Small intestine (tissue), 7 donors: ENCODE measurements at regions not wholly inside any gene's neighbourhood (a gene's known extent, or its start where the extent isn't known, plus 50 kb on each side); places are given as distances from the start of the nearest gene placed in this dataset.
"Not testable (repeated sequence)": the region's sequence is repeated elsewhere in the genome, so short reads cannot be mapped to it uniquely, and the experiment has no call there.

Experiments
- DNase-seq, 2 donors: peaks; one replicate each; pipeline versions ENCODE4 v3.0.0 to v3.0.0-alpha.2; 2013
- FAIRE-seq: peaks from 2 replicates; lab custom pipeline; 2012; peaks lifted over from hg19 to GRCh38; lab: Jason Lieb, UNC
- H3K27ac ChIP-seq, 3 donors: one replicate each; pipeline ENCODE4 v1.5.1; 2013; ENCODE audit warnings: low read length in 2 of 3, mild to moderate bottlenecking in 2 of 3, control low read depth in 1 of 3, inconsistent platforms in 1 of 3, low read depth in 1 of 3, moderate library complexity in 1 of 3
- H3K27me3 ChIP-seq, 3 donors: one replicate each; pipeline ENCODE4 v1.6.1; 2013; ENCODE audit warnings: low read length in 3 of 3, inconsistent platforms in 1 of 3; ENCODE audit not compliant: control insufficient read depth in 3 of 3, insufficient read depth in 3 of 3
- H3K36me3 ChIP-seq, 3 donors: one replicate each; pipeline ENCODE4 v1.6.1; 2013; ENCODE audit warnings: low read length in 3 of 3, inconsistent platforms in 1 of 3, low read depth in 1 of 3, mild to moderate bottlenecking in 1 of 3, moderate library complexity in 1 of 3; ENCODE audit not compliant: control insufficient read depth in 3 of 3, insufficient read depth in 2 of 3
- H3K4me1 ChIP-seq, 3 donors: one replicate each; pipeline ENCODE4 v1.6.1; 2013; ENCODE audit warnings: low read length in 2 of 3, inconsistent platforms in 1 of 3, low read depth in 1 of 3, mild to moderate bottlenecking in 1 of 3, moderate library complexity in 1 of 3; ENCODE audit not compliant: control insufficient read depth in 3 of 3, insufficient read depth in 2 of 3
- H3K4me3 ChIP-seq, 3 donors: one replicate each; pipeline ENCODE4 v1.5.1; 2013; ENCODE audit warnings: low read length in 3 of 3, control low read depth in 1 of 3, inconsistent platforms in 1 of 3, low read depth in 1 of 3, mild to moderate bottlenecking in 1 of 3, moderate library complexity in 1 of 3
- H3K9me3 ChIP-seq, 2 donors: one replicate each; pipeline ENCODE4 v1.6.1; 2013; ENCODE audit warnings: low read depth in 1 of 2, low read length in 1 of 2; ENCODE audit not compliant: control insufficient read depth in 2 of 2, insufficient read depth in 1 of 2
- WGBS, 3 donors: extraction: QIAGEN DNeasy Blood & Tissue Kit; methylation state at CpG; one replicate each; pipeline ENCODE4 v1.1.7; 2013; 5-methylcytosine and 5-hydroxymethylcytosine counted together
- donor health status: healthy with polysubstance abuse.
- donor health status: control.
- donor health status: control.
- donor health status: Bipolar disorder and iron deficiency.
- donor health status: healthy.

GRCh38 chr3:96537165-96537564 lies 277.2 kb upstream of the EPHA6 start:
- FAIRE-seq = no peak
- Histone ChIP-seq H3K4me3 (no peak overlapping the region), H3K4me1 (no peaks in the 10 kb centered on the region), H3K27ac (no peak overlapping the region), H3K9me3 (peaks cover 0 to 3% of the 10 kb centered on the region in 2 donors), H3K36me3 (no peaks in the 10 kb centered on the region), H3K27me3 (no peaks in the 10 kb centered on the region)
- no peak for DNase-seq

DNA sequence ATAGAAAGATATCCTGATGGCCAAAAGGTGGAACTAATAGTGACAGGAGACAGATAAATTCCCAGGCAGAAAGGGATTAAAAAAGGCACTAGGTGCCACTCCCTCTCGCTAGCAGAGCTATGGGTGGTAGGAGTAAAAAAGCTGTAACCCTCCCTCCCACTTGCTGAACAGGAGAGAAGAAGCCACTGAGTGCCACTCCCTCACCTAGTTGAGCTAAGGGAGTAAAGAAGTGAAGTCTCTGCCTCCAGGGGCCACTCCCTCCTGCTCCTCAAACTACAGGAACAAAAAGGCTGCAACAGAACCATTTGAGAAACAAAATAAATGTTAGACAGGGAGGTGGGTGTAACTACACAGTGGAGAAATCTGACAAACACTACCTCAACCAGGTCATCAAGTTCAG lies 276.2 kb upstream of the EPHA6 start:
- 54 to 57% (median 56%) methylated on average over 1 of the region's 1 CpG for WGBS, 3 donors
- Histone ChIP-seq H3K27me3 (no peaks in the 10 kb centered on the region), H3K36me3 (no peaks in the 10 kb centered on the region), H3K27ac (no peak overlapping the region), H3K4me1 (no peaks in the 10 kb centered on the region), H3K9me3 (peaks cover 0 to 3% of the 10 kb centered on the region in 2 donors), H3K4me3 (no peak overlapping the region)
- FAIRE-seq (no peak), DNase-seq (no peak)

DNA sequence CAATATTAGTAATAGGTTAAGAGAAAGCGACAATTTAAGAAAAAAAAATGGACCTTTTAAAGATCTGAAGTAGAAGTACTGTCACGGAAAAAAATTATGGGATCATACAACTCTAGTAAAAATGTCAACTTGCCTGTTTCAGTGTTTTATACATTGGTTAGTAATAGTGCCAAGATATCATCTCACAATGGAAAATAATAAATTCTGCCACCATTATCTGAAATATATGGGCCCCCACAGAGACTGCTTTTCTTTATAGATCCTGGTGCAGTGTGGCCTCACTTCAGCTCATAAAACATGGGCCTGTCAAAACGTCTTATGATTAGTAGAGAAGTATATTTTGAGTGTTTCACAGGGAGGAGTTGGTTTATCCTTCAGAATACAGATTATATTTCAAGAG lies 266.3 kb upstream of the EPHA6 start:
- H3K4me3 ChIP-seq = no peak overlapping the region
- no peaks in the 10 kb centered on the region for H3K27me3 ChIP-seq
- no peaks in the 10 kb centered on the region for H3K36me3 ChIP-seq
- H3K27ac ChIP-seq = no peak overlapping the region
- DNase-seq (no peak), FAIRE-seq (no peak)
- H3K4me1 ChIP-seq = no peaks in the 10 kb centered on the region
- no peaks in the 10 kb centered on the region for H3K9me3 ChIP-seq
- WGBS, 3 donors = 61 to 67% (median 62%) methylated on average over 3 of the region's 3 CpGs

GRCh38 chr3:96576935-96577334 lies 237.5 kb upstream of the EPHA6 start:
- no peaks in the 10 kb centered on the region for H3K27me3 ChIP-seq
- no peak for FAIRE-seq
- DNase-seq = no peak
- no peaks in the 10 kb centered on the region for H3K4me1 ChIP-seq
- 83 to 84% (median 84%) methylated on average over 3 of the region's 3 CpGs for WGBS, 3 donors
- peaks cover 0 to 13% of the 10 kb centered on the region in 2 donors for H3K9me3 ChIP-seq
- H3K27ac ChIP-seq = no peak overlapping the region
- no peak overlapping the region for H3K4me3 ChIP-seq
- H3K36me3 ChIP-seq = no peaks in the 10 kb centered on the region

GRCh38 chr3:96584066-96584465 lies 230.3 kb upstream of the EPHA6 start:
- Histone ChIP-seq H3K4me1 (no peaks in the 10 kb centered on the region), H3K27ac (no peak overlapping the region), H3K4me3 (no peak overlapping the region), H3K27me3 (no peaks in the 10 kb centered on the region), H3K9me3 (peaks cover 0 to 2% of the 10 kb centered on the region in 2 donors), H3K36me3 (no peaks in the 10 kb centered on the region)
- DNase-seq (no peak), FAIRE-seq (no peak)

DNA sequence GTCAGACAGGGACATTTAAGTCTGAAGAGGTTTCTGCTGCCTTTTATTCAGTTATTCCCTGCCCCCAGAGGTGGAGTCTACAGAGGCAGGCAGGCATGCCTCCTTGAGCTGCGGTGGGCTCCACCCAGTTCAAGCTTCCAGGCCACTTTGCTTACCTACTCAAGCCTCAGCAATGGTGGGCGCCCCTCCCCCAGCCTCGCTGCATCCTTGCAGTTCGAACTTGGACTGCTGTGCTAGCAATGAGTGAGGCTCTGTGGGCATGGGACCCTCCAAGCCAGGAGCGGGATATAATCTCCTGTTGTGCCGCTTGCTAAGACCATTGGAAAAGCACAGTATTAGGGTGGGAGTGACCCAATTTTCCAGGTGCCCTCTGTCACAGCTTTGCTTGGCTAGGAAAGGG lies 207.5 kb upstream of the EPHA6 start:
- not testable (repeated sequence) for FAIRE-seq, H3K9me3 ChIP-seq, H3K4me1 ChIP-seq, H3K4me3 ChIP-seq, H3K27ac ChIP-seq, H3K36me3 ChIP-seq, H3K27me3 ChIP-seq, DNase-seq
- 71 to 89% (median 76%) methylated on average over 6 of the region's 6 CpGs for WGBS, 3 donors

DNA sequence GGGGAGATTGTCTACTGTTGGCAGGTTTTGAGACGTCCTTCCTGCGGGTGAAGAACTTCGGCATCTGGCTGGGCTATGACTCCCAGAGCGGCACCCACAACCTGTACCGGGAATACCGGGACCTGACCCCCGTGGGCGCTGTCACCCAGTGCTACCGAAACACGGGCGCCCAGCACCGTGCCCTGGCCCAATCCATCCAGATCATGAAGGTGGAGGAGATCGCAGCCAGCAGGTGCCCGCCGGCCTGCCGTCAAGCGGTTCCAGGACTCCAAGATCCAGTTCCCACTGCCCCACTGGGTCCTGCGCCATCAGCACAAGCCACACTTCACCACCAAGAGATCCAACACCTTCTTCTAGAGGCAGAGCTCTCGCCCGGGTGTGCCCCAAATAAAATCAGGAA lies 194.9 kb upstream of the EPHA6 start:
- no peaks in the 10 kb centered on the region for H3K36me3 ChIP-seq
- no peaks in the 10 kb centered on the region for H3K27me3 ChIP-seq
- peaks cover 0 to 6% of the 10 kb centered on the region in 2 donors for H3K9me3 ChIP-seq
- H3K4me1 ChIP-seq = no peaks in the 10 kb centered on the region
- no peak overlapping the region for H3K27ac ChIP-seq
- FAIRE-seq (no peak), DNase-seq (no peak)
- no peak overlapping the region for H3K4me3 ChIP-seq
- 92 to 97% (median 94%) methylated on average over 20 of the region's 20 CpGs for WGBS, 3 donors

- 85 to 88% (median 88%) methylated on average over 2 of the region's 2 CpGs for WGBS, 3 donors
- H3K9me3 ChIP-seq = peaks cover 0 to 6% of the 10 kb centered on the region in 2 donors
- H3K4me1 ChIP-seq = no peaks in the 10 kb centered on the region
- no peak overlapping the region for H3K27ac ChIP-seq
- H3K27me3 ChIP-seq = no peaks in the 10 kb centered on the region
- FAIRE-seq (no peak), DNase-seq (no peak)
- no peak overlapping the region for H3K4me3 ChIP-seq
- no peaks in the 10 kb centered on the region for H3K36me3 ChIP-seq
These were observed 191.5 kb upstream of the EPHA6 start for GRCh38 chr3:96622878-96623277.

- no peak overlapping the region for H3K4me3 ChIP-seq
- no peak overlapping the region for H3K27ac ChIP-seq
- no peaks in the 10 kb centered on the region for H3K9me3 ChIP-seq
- no peaks in the 10 kb centered on the region for H3K4me1 ChIP-seq
- no peaks in the 10 kb centered on the region for H3K27me3 ChIP-seq
- H3K36me3 ChIP-seq = no peaks in the 10 kb centered on the region
- WGBS, 3 donors = 82 to 93% (median 88%) methylated on average over 1 of the region's 1 CpG
- DNase-seq (no peak), FAIRE-seq (no peak)
These were observed 183.3 kb upstream of the EPHA6 start for GRCh38 chr3:96631050-96631449.
